ENCODE measurements at regions not wholly inside any gene's neighbourhood (a gene's known extent, or its start where the extent isn't known, plus 50 kb on each side); places are given as distances from the start of the nearest gene placed in this dataset.
A peak's percentile ranks its signal among the peaks of the same experiment; 100 is the strongest.

DNA sequence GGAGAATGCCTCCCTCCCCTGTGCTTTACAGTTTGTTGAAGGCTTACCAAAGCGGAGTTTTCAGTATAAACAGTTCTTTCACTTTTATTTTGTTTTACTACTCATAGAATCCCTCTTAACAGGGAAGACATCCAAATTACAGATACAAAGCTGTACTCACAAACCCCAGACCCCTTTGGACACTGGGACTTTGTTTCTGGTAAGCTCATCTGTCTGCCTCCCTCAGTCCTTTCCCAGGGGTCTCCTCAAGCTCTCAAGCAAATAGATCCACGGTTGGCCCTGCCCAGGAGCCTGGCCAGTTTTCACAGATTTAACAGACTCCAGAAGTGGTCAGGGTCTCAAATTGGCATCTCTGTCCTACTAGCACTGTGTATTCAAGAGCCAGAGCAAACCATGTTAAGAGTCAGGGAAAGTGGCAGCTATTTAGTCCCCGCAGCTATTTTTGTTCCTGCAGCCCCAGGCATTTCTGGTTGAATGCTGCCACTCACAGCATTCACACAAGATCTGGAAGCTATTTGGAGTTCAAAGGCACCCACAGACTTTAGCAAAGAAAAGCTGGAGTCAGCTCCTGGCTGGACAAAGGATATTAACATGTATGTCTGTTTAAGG lies 54.2 kb downstream of the TMEM100 start:
- no peak for DNase-seq

- no peak for DNase-seq
Measured at GRCh38 chr17:55666806-55667205, 55.9 kb downstream of the TMEM100 start.

DNA sequence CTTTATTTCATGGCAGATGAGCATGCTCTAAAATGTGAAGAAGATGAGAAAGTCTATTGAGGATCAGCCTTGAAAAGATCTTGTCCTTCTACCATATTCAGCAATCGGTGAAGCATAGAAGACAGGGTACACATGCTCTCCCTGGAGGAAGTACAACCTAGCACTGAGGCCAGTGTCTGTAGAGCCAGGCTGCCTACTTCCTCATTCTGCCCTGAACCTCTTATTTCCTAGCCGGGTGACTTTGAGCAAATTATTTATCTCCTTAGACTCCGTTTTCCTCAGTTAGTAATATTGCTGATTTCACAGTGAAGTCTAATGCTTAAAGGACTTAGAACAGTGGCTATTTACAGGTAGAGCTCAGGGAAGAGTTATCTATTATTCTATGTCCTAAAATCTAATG lies 58.4 kb downstream of the TMEM100 start:
- no peak for DNase-seq

GRCh38 chr17:55663400-55663799 lies 59.3 kb downstream of the TMEM100 start:
- DNase-seq, result no peak

GRCh38 chr17:55661963-55662834 lies 60.5 kb downstream of the TMEM100 start:
- no peak for DNase-seq

DNA sequence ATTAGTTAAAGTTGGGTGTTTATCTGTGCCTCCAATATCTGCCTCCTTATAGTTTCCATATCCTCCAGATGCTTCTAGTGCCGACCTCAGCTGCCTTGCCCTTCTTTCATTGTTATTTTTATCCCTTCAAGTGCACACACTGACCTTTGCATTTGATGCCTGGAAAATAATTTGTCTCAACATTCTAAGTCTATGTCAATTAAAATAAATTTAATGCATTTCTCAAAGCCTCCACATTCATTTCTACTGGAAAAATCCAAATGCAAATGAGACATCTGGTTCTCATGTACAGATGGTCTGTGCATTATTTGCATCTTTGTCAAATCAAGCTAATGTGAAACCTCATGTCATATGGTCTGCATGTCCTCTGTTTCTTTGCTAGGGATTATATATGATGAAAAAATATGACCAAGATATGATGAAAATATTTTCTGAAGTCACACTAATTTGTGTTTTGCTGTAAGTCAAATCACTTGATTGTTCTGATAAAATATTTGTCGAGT lies 61.4 kb downstream of the TMEM100 start:
- DNase-seq, result no peak

GRCh38 chr17:55660178-55660886 lies 62.3 kb downstream of the TMEM100 start:
- no peak for DNase-seq

- DNase-seq, result no peak
Measured at GRCh38 chr17:55659661-55660060, 63.0 kb downstream of the TMEM100 start.

DNA sequence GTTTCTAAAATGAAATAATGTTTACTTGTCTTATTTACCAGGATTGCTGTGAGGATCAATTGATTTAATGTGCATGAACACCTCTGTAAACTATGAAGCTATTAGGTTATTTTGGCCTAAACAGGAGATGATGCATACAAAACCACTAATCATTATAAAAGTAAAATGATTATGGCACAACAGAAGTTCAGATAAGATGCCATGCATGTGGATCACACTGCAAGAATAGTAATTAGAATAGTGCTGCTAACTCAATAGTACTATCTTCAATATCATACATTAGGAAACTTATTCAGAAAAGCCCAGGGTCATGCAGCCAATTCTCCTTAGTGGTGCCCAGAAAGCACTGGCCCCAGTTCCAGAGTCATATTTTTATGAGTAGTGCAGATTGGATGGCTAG lies 66.9 kb downstream of the TMEM100 start:
- no peak for DNase-seq

GRCh38 chr17:55654821-55655220 lies 67.8 kb downstream of the TMEM100 start:
- no peak for DNase-seq

GRCh38 chr17:55654022-55654421 lies 68.6 kb downstream of the TMEM100 start:
- no peak for DNase-seq

- DNase-seq, result no peak
Measured at GRCh38 chr17:55652825-55653224, 69.8 kb downstream of the TMEM100 start.

- DNase-seq, result no peak
Measured at GRCh38 chr17:55652114-55652823, 70.4 kb downstream of the TMEM100 start.

- no peak for DNase-seq
Measured at GRCh38 chr17:55649957-55650597, 72.6 kb downstream of the TMEM100 start.

DNA sequence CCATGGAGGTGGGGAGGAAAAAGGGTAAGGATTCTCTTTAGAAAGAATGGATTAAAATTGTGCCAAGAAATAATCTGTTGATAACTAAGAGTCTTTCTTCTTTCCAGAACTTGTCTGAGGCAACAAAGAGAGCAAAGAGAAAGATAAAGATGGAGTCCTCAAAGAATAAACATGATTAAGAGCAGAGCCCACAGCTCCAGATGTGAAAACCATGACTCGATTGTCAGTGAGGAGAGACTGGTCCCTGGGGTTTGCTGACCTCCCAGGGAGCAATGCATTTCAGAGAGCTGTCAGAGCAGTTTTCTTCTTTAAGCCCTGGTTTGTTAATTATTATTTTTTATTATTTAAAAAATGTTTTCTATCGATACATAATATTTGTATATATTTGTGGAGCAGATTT lies 74.6 kb downstream of the TMEM100 start:
- DNase-seq, result no peak

DNA sequence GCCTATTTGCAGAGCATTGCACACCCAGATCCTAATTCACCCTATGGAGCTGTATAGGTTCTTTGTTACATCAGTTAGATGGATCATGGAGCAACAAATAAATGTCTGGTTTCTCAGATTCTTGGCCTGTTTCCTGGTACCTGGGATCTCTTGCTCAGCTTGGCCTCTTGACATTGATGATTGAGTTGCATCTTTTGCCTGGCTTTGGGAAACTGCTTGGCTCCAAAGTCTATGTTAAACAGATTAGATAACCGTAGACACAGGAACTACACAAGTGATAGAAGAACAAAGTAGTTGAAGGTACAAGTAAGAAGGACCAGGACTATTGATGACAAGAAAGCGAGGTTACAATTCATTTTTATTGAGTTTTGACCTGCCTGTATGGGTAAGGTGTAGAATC lies 77.3 kb downstream of the TMEM100 start:
- DNase-seq, result no peak

DNA sequence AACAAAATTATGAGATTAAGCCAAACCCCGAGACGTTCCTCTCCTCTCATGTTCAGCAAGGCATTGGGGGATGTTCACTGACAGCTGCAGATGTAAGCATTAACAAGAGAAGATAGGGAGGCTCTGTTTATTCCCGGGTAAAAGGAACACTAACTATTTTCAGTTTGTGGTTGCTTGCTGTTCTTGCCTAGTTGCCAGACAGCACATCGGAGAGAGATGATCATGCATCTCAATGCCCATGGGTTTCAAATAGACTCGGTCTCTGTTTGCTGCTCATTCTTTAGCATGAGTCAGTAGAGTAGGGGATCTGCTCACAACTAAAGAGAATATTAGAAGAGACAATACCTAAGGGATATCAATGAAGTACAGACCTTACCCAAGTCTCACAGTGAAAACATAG lies 78.3 kb downstream of the TMEM100 start:
- DNase-seq, result no peak

- no peak for DNase-seq
Measured at GRCh38 chr17:55642741-55643140, 79.9 kb downstream of the TMEM100 start.

DNA sequence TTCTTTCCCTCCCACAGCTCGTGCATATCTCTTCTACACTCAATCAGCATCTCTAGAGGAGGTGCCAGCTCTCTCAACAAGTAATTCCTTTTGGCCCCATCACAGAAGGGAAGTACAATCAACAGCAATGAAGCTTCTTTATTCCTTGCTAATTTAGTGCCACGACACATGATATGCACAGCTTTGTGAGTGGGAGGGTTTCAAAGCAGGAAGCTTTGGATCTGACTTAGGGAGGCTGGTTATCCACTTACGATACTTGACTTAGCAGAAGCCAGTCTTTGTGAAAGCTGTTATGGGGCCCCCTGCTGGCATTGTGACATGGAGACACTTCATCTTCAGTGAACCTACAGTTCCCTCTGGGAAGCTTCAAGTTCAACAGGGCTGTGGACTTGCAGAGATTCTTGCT lies 81.0 kb downstream of the TMEM100 start:
- DNase-seq, result peak; percentile 13

- DNase-seq, result no peak
Measured at GRCh38 chr17:55639096-55639495, 83.6 kb downstream of the TMEM100 start.

DNA sequence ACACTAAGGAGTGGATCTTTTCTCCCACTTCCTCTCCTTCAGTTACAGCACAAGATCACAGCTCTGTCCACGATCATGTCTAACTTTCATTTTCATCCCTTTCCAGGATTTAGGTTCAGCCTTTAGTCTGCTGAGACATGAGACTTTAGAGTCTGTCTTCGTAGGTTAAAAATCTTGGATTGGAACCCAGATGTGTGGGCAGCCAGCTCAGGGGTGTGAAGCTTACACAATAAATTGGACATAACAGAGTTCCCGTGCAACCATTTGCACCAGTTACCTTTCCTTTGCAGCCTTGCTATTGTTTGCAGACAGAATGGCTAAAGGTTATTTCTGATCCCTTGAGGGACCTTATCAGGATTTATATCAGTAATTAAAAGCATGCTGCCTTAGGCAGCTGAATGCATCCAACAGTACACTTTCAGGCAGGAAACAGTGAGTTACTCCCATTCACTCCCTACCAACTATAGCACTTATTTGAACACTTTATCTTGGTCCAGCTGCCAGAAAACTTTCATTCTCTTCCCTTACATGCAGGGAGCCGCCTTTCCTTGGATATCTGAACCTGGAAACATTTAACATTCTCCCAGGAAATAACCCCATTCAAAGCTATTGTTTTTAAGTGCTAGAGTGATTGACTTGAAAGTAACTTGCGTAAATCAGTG lies 87.3 kb downstream of the TMEM100 start:
- DNase-seq, result no peak

DNA sequence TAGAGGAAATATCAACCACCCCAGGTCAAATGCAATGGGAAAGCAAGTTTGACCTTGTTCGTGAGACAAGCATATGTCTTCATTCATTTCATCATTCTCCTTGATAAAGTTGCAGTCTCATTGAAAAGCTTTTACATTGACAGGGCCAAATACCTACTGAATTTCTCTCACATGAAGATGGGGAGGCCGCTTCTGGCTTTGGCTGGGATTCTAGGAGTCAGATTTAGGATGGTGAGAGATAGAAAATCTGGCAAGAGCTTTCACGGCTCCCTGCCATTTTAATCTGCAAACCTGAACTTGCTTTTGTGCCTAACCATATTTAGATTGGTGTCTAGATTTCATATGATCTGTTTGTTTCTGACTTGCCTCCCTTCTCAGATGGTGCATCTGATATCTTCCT lies 88.0 kb downstream of the TMEM100 start:
- DNase-seq, result no peak
